LoVo (cell line): ENCODE measurements at regions not wholly inside any gene's neighbourhood (a gene's known extent, or its start where the extent isn't known, plus 50 kb on each side); places are given as distances from the start of the nearest gene placed in this dataset.
"Not testable (repeated sequence)": the region's sequence is repeated elsewhere in the genome, so short reads cannot be mapped to it uniquely, and the experiment has no call there.

Source experiments
- DNase-seq: peaks from one replicate; pipeline ENCODE4 v3.0.0-alpha.2; 2016; ENCODE audit warnings: low spot score

DNA sequence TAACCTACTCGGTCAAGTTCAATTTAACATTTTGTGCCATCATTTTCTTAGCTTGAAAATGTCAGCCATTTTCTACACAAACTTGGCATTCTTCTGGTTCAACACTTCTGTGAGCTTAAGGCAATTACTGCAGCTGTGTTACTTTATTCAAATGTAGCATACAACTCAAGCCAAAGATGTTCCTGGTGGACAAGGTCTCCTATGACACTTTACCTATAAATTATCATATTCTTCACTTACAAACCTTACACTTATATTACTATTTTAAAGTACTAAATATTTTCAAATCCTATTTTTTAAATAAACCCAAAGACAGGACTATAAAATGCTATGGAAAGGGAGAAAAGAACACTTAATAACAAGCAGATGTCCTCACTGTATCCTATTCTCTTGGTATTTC lies 1045.3 kb downstream of the TSN start:
- no peak for DNase-seq

- no peak for DNase-seq
Observed at GRCh38 chr2:122804494-122804893, 1049.0 kb downstream of the TSN start.

DNA sequence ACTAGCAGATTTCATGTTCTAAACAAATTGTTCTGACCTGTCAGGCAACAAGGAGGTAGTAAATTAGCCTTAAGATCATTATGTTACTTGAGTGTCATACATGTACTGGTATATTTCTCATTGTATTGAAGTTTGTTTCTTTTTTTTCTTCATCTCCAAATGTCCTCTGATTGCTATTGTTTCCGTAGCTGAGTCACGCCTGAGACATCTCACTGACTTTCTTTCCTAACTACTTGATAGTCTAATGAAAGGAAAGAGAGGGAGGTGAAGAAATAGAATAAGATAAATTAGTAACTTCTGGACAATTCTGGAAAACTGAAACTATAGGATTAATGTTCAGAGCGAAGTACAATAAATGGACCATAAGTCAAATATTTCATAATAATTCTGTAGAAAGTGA lies 1049.9 kb downstream of the TSN start:
- no peak for DNase-seq

DNA sequence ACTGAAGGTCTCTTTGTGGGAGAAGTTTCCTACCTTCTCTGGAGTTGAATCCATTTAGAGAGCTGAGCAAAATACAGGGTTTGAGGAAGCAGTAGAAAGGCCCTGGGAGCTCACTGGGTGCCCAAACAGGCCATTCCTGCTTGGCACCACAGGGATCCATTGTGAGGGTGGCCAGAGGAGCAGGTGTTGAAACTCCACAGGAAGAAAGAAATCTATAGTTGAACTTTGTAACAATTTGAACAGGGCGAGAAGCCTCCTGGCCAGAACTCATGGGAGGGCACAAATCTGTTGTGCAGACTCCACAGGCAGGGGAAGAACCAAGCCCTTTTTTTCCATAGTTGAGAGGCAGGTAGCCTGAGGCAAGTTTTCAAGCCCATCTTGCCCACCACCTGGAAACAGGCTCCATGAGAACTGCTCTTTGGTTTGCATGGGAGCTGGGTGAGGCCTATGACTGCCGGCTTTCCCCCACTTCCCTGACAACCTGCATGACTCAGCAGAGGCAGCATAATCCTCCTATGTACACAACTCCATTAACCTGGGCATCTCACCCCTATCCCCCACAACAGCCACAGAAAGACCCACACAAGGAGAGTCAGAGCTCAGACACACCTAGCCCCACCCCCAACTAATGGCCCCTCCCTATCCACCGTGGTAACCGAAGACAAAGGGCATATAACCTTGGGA lies 1053.0 kb downstream of the TSN start:
- DNase-seq = no peak

DNA sequence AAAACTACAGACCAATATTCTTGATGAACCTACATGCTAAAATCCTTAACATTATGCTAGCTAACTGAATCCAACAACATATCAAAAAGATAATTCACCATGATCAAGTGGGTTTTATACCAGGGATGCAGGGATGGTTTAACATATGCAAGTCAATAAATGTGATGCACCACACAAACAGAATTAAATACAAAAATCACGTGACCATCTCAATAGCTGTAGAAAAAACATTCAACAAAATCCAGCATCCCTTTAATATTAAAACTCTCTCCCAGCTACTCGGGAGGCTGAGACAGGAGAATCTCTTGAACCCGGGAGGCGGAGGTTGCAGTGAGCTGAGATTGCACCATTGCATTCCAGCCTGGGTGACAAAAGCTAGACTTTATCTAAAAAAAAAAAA lies 1056.8 kb downstream of the TSN start:
- DNase-seq = not testable (repeated sequence)

- no peak for DNase-seq
Observed at GRCh38 chr2:122815120-122815519, 1059.7 kb downstream of the TSN start.

DNA sequence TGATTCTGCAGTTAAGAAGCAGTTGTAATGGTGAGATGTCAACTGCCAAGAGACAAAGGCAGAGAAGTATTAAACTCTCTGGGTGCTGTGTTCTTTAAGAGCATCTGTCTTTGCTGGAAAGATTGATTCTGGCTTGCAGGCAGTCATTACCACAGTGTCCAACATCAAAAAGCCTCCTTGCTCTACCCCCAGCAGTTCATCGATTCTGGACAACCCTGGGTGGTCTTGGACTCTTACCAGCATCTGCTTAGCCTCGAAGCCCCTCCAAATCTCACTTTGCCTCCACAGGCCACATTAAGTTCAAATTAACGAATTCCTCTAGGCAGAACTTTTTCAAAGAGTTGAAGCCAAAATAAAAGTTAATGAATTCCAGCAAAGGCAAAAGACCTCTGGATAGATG lies 1061.4 kb downstream of the TSN start:
- DNase-seq = no peak

GRCh38 chr2:122822319-122822718 lies 1066.9 kb downstream of the TSN start:
- no peak for DNase-seq

- no peak for DNase-seq
Observed at GRCh38 chr2:122830157-122830556, 1074.7 kb downstream of the TSN start.

DNA sequence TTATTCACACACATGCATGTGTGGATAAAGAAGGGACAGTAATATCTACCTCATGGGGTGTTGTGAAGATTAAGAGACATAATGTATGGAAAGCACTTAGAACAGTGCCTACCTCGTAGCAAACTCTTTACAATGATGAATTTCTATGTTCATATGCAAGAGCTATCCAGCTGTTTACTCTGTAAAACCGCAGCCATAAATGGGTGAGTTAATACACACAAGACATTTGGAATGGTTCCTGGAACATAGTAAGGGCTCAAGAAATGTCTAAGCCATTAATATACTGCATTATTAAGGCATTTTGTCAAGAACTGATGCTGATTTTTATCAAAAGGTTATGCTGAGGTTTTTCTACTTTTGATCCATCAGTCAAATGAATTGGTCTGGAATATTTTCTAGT lies 1076.2 kb downstream of the TSN start:
- no peak for DNase-seq

- DNase-seq = no peak
Observed at GRCh38 chr2:122843503-122843902, 1088.1 kb downstream of the TSN start.

DNA sequence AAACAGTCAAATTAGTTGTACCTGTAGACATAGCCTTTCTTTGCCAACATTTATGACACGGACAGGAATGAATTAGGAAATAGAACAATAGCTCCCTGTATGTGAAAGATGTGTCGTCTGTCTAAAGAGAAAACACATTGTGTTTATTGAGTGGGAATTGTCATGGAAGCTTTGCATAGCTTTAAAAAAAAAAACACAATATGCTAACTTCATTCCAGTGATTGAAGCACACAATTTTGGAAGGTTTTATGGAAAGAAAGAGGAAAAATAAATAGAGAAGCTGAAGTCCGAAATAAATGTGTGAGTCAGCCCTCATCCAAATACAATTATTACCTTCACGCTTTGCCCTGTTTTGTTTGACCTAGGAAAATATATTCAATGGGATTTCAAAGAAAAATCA lies 1095.7 kb downstream of the TSN start:
- no peak for DNase-seq

GRCh38 chr2:122851972-122852531 lies 1096.6 kb downstream of the TSN start:
- no peak for DNase-seq

- DNase-seq = no peak
Observed at GRCh38 chr2:122856696-122857095, 1101.2 kb downstream of the TSN start.

GRCh38 chr2:122858075-122858702 lies 1102.7 kb downstream of the TSN start:
- DNase-seq = no peak

DNA sequence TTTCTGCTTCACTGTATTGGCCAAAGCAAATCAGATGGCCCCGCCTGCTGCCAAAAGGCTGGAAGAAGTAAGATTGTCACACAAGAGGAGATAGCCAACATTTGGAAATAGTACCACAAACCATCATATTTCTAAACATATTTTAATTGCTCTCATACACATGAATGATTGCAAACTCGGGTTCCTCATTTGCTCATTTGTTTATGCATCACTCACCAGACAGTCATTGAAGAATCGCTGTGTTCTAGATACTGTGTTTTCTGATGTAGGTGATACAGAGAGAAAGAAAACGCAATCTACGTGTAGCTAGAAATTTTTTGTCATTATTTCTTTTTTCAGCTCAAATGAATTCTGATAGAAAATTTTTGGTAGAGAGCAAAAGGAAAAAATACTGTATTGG lies 1103.4 kb downstream of the TSN start:
- DNase-seq = no peak

DNA sequence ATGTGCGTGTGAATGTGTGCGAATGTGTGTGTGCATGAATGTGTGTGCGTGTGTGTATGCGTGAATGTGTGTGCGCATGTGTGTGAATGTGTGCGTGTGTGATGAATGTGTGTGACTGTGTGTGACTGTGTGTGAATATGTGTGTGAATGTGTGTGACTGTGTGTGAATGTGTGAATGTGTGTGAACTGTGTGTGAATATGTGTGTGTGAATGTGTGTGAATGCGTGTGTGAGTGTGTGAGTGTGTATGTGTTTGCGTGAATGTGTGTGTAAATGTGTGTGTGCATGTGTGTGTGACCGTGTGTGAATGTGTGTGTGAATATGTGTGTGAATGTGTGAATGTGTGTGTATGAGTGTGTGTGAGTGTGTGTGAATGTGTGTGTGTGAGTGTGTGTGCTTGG lies 1103.8 kb downstream of the TSN start:
- DNase-seq = no peak

GRCh38 chr2:122863532-122863931 lies 1108.1 kb downstream of the TSN start:
- DNase-seq = no peak

GRCh38 chr2:122864728-122865127 lies 1109.3 kb downstream of the TSN start:
- DNase-seq = no peak

DNA sequence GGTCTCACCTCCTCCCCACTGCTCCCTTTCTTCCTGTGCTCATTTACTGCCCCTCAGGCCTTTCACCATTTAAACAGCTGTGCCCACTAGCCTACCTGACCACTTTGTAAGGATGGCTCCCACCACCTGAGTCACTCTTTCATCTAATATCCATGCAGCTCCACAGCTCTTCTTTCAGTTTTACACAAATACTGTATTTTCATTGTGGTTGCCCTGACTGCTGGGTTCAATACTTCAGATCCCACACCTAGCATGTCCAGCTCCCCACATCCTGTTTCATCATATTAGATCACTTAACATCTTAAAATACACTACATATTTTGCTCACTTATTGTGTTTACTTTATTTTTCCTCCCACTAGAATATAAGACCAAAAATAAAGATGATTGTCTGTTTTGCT lies 1110.6 kb downstream of the TSN start:
- no peak for DNase-seq

DNA sequence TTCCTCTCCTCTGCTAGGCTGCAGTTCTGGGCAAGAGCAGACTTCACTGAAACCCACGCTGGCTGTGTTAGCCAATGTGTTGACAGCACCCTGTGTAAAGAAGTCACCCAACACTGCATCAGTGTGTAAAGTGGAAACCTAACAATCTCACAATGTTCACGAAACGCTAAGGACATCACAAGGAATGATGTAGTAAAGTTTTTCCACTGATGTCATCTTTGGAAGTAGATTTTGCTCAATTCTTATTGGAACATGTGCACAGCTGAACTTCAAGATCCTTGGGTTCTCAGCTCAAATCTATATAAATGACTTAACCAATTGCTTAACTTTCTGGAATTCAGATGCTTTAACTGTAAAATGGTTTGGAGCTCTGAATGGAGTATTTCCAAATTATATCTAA lies 1112.5 kb downstream of the TSN start:
- no peak for DNase-seq

DNA sequence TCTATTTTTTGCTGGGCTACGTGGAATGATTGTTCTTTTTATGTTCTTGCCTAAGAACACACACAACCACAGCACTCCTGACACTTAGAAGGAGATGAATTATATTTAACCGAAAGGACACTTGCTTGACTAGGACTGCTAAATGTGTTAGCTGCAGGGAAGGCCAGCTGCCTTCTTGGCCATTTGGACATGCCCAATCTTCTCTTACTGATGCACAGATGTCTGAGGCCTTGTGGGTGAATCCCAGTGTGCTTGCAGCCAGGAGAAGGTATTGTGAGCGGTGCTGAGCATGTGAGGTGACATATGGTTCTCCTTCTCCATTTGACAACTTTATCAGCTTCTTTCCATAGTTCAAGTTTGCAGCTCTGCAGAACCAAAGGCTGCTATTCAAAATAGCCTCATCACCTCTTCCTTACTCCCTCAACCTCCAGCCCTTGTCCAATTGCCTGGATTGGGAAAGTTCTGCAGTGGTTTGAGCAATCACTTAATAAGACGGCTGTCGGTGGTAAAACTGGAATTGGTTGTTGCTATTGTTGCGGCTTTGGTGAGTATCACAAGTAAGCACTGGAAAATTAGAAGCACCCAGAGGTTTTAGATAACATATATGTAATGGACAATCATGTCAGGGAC lies 1113.3 kb downstream of the TSN start:
- no peak for DNase-seq

- DNase-seq = no peak
Observed at GRCh38 chr2:122873951-122874350, 1118.5 kb downstream of the TSN start.
